NOMO-1 (cell line): ENCODE measurements at regions not wholly inside any gene's neighbourhood (a gene's known extent, or its start where the extent isn't known, plus 50 kb on each side); places are given as distances from the start of the nearest gene placed in this dataset.
"Not testable (repeated sequence)": the region's sequence is repeated elsewhere in the genome, so short reads cannot be mapped to it uniquely, and the experiment has no call there.

Experiments
- DNase-seq, 2 experiments: peaks; one replicate each; lab custom pipeline; 2025; ENCODE audit not compliant: unreplicated experiment in 2 of 2; lab: John Stamatoyannopoulos, UW

DNA sequence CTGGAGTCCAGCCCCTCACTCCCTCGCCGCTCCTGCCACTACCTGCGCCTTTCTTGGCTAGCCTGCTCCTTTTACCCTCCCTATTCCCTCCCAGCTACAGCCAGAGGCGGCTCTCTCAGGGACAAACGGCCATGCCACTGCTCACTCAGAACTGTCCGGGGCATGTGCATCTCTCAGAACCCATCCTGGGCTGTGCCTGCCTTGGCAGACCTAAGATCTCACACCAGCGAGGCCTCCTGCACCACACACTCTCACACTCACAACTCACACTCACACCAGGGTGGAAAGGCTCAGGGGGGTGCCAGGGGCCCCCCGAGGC, 180.3 kb downstream of the TMEM121 start:
- not testable (repeated sequence) for DNase-seq

DNA sequence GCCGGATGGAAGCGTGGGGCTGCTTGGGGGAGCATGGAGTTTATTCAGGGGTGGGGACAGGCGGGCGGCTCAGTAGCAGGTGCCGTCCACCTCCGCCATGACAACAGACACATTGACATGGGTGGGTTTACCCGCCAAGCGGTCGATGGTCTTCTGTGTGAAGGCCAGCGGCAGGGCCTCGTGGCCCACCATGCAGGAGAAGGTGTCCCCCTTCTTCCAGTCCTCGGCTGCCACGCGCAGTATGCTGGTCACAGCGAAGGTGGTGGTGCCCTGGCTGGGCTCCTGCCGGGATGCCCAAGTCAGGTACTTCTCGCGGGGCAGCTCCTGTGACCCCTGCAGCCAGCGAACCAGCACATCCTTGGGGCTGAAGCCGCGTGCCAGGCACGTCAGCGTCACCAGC, 180.7 kb downstream of the TMEM121 start:
- DNase-seq: not testable (repeated sequence)

DNA sequence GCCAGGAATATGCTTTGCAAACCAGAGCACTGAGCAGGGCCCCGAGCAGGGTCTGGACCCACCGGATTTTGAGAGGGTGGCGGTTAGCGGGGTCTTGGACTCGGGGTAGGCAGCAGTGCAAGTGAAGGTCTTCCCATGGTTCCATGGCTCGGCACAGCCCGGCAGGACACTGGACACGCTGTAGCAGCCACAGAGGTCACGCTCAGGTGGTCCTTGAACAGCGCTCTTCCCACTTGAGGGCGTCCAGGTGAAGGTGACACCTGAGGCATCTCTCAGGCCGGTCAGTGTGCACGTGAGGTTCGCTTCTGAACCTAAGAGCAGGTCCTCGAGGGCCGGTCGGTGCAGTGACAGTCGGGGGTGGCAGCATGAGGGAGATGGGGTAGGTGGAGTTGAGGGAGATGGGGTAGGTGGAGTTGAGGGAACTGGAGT, 181.4 kb downstream of the TMEM121 start:
- not testable (repeated sequence) for DNase-seq

- not testable (repeated sequence) for DNase-seq
Measured at GRCh38 chr14:105708251-105709134, 182.1 kb downstream of the TMEM121 start.

GRCh38 chr14:105709281-105710118, 183.1 kb downstream of the TMEM121 start:
- DNase-seq: no peak

DNA sequence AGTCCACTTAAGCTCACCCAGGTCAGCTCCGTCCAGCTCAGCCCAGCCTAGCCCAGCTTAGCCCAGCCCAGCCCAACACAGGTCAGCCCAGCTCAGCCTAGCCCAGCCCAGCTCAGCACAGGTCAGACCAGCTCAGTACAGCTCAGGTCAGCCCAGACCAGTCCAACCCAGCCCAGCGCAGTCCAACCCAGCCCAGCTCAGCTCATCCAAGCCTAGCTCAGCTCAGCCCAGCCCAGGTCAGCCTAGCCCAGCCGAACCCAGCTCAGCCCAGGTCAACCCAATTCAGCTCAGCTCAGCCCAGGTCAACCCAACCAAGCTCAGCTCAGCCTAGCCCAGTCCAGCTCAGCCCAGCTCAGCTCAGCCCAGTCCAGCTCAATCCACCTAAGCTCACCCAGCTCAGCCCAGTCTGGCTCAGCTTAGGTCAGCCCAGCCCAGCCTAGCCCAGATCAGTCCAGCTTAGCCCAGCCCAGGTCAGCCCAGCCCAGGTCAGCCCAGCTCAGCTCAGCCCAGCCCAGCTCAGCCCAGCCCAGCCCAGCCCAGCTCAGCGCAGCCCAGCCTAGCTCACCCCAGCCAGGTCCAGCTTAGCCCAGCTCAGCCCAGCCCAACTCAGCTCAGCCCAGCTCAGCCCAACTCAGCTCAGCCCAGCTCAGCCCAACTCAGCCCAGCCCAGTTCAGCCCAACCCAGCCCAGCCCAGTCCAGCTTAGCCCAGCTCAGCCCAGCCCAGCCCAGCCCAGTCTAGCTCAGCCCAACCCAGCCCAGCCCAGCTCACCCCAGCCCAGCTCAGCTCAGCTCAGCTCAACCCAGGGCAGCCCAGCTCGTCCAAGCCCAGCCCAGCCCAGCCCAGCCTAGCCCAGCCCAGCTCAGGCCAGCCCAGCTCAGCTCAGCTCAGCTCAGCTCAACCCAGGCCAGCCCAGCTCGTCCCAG, 184.0 kb downstream of the TMEM121 start:
- DNase-seq: no peak

DNA sequence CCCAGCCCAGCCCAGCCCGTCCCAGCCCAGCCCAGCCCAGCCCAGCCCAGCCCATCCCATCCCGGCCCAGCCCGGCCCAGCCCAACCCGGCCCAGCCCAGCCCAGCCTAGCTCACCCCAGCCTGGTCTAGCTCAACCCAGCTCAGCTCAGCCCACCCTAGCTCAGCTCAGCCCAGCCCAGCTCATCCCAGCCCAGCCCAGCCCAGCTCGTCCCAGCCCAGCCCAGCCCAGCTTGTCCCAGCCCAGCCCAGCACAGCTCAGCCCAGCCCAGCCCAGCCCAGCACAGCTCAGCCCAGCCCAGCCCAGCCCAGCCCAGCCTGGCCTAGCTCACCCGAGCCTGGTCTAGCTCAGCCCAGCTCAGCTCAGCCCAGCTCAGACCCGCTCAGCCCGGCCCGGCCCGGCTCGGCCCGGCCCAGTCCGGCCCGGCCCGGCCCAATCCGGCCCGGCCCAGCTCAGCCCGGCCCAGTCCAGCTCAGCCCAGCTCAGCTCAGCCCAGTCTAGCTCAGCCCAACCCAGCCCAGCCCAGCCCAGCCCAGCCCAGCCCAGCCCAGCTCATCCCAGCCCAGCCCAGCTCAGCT, 184.7 kb downstream of the TMEM121 start:
- no peak for DNase-seq

GRCh38 chr14:105711841-105712460, 185.6 kb downstream of the TMEM121 start:
- no peak for DNase-seq

DNA sequence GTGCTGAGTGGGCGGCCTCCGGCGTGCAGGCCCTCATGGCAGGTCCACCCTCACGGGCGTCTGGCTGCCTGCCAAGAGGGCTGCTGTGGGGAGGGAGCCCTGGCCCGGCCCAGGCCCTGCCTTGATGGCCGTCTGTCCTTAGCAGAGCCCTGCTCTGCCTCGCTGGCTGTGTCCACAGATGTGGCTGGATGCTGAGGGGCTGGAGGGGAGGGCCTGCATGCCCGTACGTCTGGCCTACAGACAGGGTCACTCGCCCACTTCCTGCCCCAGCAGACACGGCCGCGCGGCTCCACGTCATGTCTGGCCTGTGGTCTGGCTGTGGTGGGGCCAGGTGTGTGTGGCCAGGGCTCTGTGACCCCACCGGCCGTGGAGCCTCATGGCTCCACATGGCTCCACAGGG, 186.3 kb downstream of the TMEM121 start:
- not testable (repeated sequence) for DNase-seq

DNA sequence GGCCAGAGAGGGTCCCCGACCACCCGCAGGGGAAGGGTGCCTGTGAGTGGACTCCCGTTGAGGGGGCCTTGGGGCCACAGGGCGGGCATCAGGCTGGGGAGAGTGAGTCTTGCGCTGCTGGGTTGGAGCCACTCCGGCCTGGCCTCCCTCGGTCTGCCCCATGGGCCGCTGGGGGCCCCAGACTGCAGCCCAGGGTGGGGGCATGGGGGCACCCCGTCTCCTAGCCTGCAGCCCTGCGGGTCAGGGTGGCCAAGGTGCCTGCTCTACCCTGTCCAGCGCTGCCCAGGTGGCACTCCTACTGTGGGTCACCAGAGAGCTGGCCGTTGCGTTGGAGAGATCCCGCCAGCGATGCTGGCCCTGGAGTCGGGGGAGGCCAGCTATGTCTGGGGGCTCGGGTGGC, 186.8 kb downstream of the TMEM121 start:
- not testable (repeated sequence) for DNase-seq

GRCh38 chr14:105713836-105714235, 187.5 kb downstream of the TMEM121 start:
- DNase-seq: not testable (repeated sequence)

DNA sequence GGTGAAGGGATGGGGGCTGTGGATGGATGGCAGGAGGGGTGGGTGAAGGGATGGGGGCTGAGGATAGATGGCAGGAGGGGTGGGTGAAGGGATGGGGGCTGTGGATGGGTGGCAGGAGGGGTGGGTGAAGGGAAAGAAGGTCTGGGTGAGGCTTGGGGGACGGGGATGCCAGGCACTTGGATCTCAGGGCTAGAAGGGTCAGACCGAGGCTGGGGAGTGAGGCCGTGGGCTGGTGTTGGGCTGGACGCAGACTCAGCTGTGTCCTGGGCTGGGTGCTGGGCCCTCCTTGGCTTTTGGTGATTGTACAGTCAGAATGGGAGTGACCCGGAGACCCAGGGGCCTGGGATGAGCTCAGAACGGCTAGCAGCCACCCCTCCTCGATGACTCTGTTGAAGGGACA, 192.4 kb downstream of the TMEM121 start:
- DNase-seq: not testable (repeated sequence)

DNA sequence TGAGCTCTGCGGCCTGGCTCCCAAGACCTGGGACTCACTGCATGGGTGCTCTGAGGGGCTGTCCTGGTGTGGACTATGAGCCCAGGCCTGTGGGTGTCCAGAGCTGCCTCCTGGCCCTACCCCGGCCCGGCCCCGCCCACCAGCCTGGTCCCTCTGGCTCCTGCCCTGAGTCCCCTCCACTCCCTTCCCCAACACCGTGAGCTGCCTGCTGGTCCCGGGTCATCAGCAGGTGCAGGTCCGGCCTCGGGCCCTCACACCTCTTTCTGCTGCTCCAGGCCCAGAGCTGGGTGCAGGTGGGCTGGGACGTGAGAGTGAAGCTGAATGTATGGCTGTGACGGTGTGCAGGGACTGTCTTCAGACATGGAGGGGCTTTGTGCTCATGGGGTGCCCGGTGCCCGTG, 193.7 kb downstream of the TMEM121 start:
- not testable (repeated sequence) for DNase-seq

DNA sequence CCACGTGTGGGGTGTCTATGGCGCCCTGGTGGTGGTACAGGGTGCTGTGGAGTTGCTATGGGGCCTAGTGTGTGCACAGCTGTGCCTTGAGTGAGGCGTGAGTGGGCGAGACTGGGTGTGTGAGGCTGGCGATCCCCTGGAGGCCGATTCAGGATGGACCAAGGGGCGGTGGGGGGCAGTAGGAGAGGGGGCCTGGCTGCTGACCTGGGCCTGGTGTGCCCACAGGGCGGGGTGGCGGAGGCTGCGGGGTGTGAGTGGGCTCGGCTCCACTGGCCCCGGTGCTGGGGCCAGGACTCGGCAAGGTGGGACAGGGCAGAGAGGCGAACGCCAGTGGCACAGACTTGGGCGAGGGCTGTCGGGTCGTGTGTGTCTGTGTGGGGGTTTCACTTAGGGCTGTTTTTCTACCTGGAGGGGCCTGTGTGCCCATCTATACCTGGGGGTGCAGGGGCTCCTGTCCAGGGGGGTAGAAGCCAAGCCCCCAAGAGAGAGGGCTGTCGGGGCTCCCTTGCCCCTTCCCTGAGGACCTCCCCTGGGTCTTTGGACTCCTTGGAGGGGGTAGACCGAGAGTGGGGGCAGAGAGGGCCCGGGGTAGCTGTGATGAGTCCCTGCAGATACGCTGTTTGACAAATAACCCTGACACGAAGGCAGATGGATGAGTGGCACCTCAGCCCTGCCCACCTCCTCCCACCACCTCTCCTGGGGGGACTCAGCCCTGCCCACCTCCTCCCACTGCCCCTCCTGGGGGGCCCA, 194.6 kb downstream of the TMEM121 start:
- not testable (repeated sequence) for DNase-seq

DNA sequence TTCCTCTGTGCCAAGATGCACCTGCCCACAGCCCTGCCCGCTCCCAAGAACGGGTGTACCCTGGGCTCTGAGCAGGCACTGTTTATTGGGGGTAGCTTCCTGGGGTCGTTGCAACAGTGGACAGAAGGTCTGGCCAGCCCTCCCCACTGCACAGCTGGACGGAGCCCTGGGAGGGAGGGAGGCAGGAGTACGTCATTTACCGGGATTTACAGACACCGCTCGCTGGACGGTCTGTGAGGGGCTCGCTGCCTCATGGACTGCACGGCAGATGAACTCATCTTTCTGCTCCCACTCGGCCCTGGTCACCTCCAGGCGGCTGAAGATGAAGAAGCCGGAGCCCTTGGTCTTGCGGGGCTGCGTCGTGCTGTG, 195.2 kb downstream of the TMEM121 start:
- DNase-seq: not testable (repeated sequence)

DNA sequence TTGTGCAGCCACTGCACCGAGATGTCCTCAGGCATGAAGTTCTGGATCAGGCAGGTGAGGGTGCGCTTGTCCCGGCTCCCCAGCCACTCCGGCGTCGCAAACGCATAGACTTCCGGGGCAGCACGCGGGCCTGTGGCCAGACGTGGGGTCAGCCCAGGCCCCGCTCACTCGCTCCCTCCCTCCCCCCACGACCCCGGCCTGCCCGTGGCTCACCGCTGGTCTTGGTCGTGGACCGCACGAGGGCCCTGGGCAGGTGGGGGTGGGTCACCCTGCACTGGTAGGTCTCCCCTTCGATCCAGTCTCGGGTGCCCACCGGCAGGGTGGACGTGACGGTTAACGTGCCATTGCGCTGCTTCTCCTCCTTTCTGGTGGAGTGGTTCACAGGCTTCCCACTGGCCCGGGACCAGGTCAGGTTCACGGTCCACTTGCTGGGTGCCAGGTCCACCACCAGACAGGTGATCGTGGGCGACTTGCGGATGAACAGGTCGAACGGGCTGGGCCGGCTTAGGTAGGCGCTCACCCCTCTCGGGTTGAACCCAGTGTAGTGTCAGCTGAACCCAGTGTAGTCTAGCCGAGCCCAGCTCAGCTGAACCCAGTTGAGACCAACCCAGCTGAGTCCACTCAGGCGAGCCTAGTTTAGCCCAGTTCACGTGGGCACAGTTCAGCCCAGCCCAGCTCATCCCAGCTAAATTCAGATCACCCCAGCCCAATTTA, 195.8 kb downstream of the TMEM121 start:
- not testable (repeated sequence) for DNase-seq

DNA sequence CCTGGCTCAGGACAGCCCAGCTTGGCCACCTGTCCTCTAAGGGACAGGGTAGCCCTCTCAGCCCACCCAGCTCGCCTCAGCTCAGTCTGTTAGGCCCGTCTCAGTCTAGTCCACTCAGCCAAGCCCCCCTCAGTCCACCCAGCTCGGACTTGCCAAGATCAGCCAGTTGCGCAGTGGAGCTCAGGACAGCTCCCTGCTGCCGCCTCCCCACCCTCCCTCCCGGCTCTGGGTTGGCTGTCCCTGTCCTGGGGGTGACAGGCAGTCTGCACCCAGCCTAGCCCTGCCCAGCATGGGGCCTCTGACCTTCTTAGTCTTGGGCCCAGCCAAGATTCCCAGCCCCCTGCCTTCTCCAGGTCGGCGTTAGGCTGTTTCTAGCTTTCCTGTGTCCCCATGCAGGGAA, 196.9 kb downstream of the TMEM121 start:
- DNase-seq: not testable (repeated sequence)

DNA sequence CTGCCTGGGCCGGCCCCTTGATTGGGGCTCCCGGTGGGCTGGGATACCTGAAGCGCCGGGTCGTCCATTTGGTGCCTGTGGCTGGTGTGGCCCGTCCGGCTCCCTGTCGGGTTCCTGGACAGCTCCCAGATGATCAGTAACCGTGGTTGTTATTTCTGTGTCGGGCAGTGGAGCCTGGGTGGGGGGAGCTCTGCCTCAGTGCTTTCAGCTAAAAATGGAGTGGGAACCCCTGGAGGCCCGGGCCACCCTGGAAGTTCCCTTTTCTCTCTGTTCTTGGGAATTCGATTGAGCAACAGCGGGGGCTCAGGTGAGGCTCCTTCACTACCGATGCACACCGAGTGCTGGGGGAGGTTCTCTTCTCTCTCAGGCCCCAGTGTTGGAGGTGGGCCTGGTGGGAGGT, 197.4 kb downstream of the TMEM121 start:
- not testable (repeated sequence) for DNase-seq
